H1 (cell line): ENCODE measurements at regions not wholly inside any gene's neighbourhood (a gene's known extent, or its start where the extent isn't known, plus 50 kb on each side); places are given as distances from the start of the nearest gene placed in this dataset.

ENCODE experiments used
- CBX5 ChIP-seq: fragments of 300-800, 300-1000 bp; sonication (generic); IDR thresholded peaks from 2 replicates; pipeline ENCODE4 v1.7.1; 2016; ENCODE audit warnings: antibody characterized with exemption, low read length, low read depth
- CTCF ChIP-seq, 3 experiments: IDR thresholded peaks; 1 replicate in 2 of 3; 2 replicates in 1 of 3; pipeline versions ENCODE4 v1.5.1 to v1.6.1; 2011; ENCODE audit warnings: low read length in 3 of 3, mild to moderate bottlenecking in 3 of 3, inconsistent platforms in 2 of 3, low read depth in 1 of 3, moderate library complexity in 1 of 3; ENCODE audit not compliant: insufficient read depth in 1 of 3; ENCODE audit errors: control extremely low read depth in 1 of 3
- EZH2 ChIP-seq: fragments of 200-600 bp; sonication (generic); IDR thresholded peaks from 2 replicates; pipeline ENCODE4 v1.7.1; 2012; ENCODE audit warnings: low read depth, mild to moderate bottlenecking, moderate library complexity, low read length, inconsistent platforms; ENCODE audit not compliant: severe bottlenecking
- MAX ChIP-seq: IDR thresholded peaks from 2 replicates; pipeline ENCODE4 v1.6.1; 2012; ENCODE audit warnings: inconsistent platforms
- POLR2AphosphoS5 ChIP-seq: IDR thresholded peaks from 2 replicates; pipeline ENCODE4 v1.6.1; 2011; ENCODE audit warnings: low read depth, low read length
- RAD21 ChIP-seq, 2 experiments: IDR thresholded peaks in 1 of 2; conservative IDR thresholded peaks in 1 of 2; 2 replicates each; pipeline ENCODE4 v1.6.1; 2011; ENCODE audit warnings: low read depth in 2 of 2, low read length in 2 of 2, improper control_type of control experiment in 1 of 2, inconsistent platforms in 1 of 2, mild to moderate bottlenecking in 1 of 2, moderate library complexity in 1 of 2
- RFX5 ChIP-seq: IDR thresholded peaks from 2 replicates; pipeline ENCODE4 v1.6.1; 2011; ENCODE audit warnings: low read depth, low read length, improper control_type of control experiment, borderline replicate concordance
- TBP ChIP-seq: IDR thresholded peaks from 2 replicates; pipeline ENCODE4 v1.6.1; 2011; ENCODE audit warnings: low read depth, low read length, improper control_type of control experiment
- ZNF274 ChIP-seq: IDR thresholded peaks from 2 replicates; pipeline ENCODE4 v1.7.0; 2012; ENCODE audit warnings: low read length, borderline replicate concordance; ENCODE audit errors: extremely low read depth
- TF ChIP-seq, protein P1 (sequence below): IDR thresholded peaks from 2 replicates; pipeline ENCODE4 v1.6.1; 2012; ENCODE audit warnings: low read length, inconsistent platforms

DNA sequence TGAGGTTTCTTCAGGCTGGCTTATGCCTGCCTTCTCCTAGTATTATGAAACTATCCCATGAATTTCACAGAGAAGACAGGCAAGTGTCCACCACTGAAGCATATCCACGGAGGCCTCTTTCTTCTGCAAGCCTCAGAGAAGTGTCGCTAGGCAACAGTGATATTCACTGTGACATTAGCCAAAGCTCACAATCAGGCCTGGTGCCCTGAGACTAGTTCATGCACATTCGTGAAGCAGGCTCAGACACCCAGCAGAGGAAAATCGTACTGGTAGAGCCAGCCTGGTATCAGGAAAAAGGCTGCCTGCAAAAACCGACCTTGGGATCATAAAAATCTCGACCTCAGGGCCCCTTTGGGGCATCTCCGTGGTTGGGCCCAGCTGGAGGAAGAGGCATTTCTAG is 573.1 kb upstream of the TSPY4 start:
- TF ChIP-seq EZH2, result no peak
- TF ChIP-seq RFX5, result no peak
- TF ChIP-seq TBP, result no peak
- no peak for TF ChIP-seq CBX5
- no peak for TF ChIP-seq CTCF (IDR thresholded peaks at IDR 0.05; ENCODE audit: control extremely low read depth in 1 of 3, insufficient read depth in 1 of 3, low read depth in 1 of 3, low read length in 3 of 3)
- no peak for TF ChIP-seq MAX
- TF ChIP-seq, protein P1, sequence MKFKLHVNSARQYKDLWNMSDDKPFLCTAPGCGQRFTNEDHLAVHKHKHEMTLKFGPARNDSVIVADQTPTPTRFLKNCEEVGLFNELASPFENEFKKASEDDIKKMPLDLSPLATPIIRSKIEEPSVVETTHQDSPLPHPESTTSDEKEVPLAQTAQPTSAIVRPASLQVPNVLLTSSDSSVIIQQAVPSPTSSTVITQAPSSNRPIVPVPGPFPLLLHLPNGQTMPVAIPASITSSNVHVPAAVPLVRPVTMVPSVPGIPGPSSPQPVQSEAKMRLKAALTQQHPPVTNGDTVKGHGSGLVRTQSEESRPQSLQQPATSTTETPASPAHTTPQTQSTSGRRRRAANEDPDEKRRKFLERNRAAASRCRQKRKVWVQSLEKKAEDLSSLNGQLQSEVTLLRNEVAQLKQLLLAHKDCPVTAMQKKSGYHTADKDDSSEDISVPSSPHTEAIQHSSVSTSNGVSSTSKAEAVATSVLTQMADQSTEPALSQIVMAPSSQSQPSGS, result no peak
- TF ChIP-seq ZNF274, result no peak
- no peak for TF ChIP-seq POLR2AphosphoS5
- no peak for TF ChIP-seq RAD21 (IDR thresholded peaks at IDR 0.05 in 1 of 2, conservative IDR thresholded peaks at IDR 0.05 in 1 of 2; ENCODE audit: low read depth in 2 of 2, low read length in 2 of 2)
